ENCODE measurements at regions not wholly inside any gene's neighbourhood (a gene's known extent, or its start where the extent isn't known, plus 50 kb on each side); places are given as distances from the start of the nearest gene placed in this dataset.

GRCh38 chr2:16362611-16363010 is 303.0 kb downstream of the CYRIA start:
- no peak for TF ChIP-seq POLR2AphosphoS5 (IDR thresholded peaks at IDR 0.05; ENCODE audit: low read depth, low read length)
- no peak for TF ChIP-seq TAF1 (IDR thresholded peaks at IDR 0.05; ENCODE audit: borderline replicate concordance, insufficient read depth, low read length)
- TF ChIP-seq REST (IDR thresholded peaks at IDR 0.05; ENCODE audit: insufficient read depth in 1 of 2, low read depth in 2 of 2, low read length in 2 of 2): no peak
- TF ChIP-seq SIN3A (IDR thresholded peaks at IDR 0.05; ENCODE audit: borderline replicate concordance, insufficient read depth, low read length): no peak
- no peak for TF ChIP-seq FOXP2 (optimal IDR thresholded peaks at IDR 0.05; ENCODE audit: borderline replicate concordance, extremely low read depth, extremely low read length, insufficient read depth)

- no peak for TF ChIP-seq FOXP2 (optimal IDR thresholded peaks at IDR 0.05; ENCODE audit: borderline replicate concordance, extremely low read depth, extremely low read length, insufficient read depth)
- TF ChIP-seq TAF1 (IDR thresholded peaks at IDR 0.05; ENCODE audit: borderline replicate concordance, insufficient read depth, low read length): no peak
- no peak for TF ChIP-seq SIN3A (IDR thresholded peaks at IDR 0.05; ENCODE audit: borderline replicate concordance, insufficient read depth, low read length)
- no peak for TF ChIP-seq POLR2AphosphoS5 (IDR thresholded peaks at IDR 0.05; ENCODE audit: low read depth, low read length)
These were observed 304.2 kb downstream of the CYRIA start for GRCh38 chr2:16361261-16361995.

GRCh38 chr2:16359961-16360360 is 305.7 kb downstream of the CYRIA start:
- TF ChIP-seq TAF1 (IDR thresholded peaks at IDR 0.05; ENCODE audit: borderline replicate concordance, insufficient read depth, low read length): no peak
- TF ChIP-seq REST (IDR thresholded peaks at IDR 0.05; ENCODE audit: insufficient read depth in 1 of 2, low read depth in 2 of 2, low read length in 2 of 2): no peak
- TF ChIP-seq FOXP2 (optimal IDR thresholded peaks at IDR 0.05; ENCODE audit: borderline replicate concordance, extremely low read depth, extremely low read length, insufficient read depth): no peak
- no peak for TF ChIP-seq SIN3A (IDR thresholded peaks at IDR 0.05; ENCODE audit: borderline replicate concordance, insufficient read depth, low read length)

GRCh38 chr2:16357188-16357587 is 308.4 kb downstream of the CYRIA start:
- no peak for TF ChIP-seq FOXP2 (optimal IDR thresholded peaks at IDR 0.05; ENCODE audit: borderline replicate concordance, extremely low read depth, extremely low read length, insufficient read depth)
- no peak for TF ChIP-seq TAF1 (IDR thresholded peaks at IDR 0.05; ENCODE audit: borderline replicate concordance, insufficient read depth, low read length)
- TF ChIP-seq POLR2AphosphoS5 (IDR thresholded peaks at IDR 0.05; ENCODE audit: low read depth, low read length): no peak
- TF ChIP-seq REST (IDR thresholded peaks at IDR 0.05; ENCODE audit: insufficient read depth in 1 of 2, low read depth in 2 of 2, low read length in 2 of 2): no peak
- no peak for TF ChIP-seq SIN3A (IDR thresholded peaks at IDR 0.05; ENCODE audit: borderline replicate concordance, insufficient read depth, low read length)

- no peak for TF ChIP-seq SIN3A (IDR thresholded peaks at IDR 0.05; ENCODE audit: borderline replicate concordance, insufficient read depth, low read length)
- TF ChIP-seq REST (IDR thresholded peaks at IDR 0.05; ENCODE audit: insufficient read depth in 1 of 2, low read depth in 2 of 2, low read length in 2 of 2): no peak
- no peak for TF ChIP-seq TAF1 (IDR thresholded peaks at IDR 0.05; ENCODE audit: borderline replicate concordance, insufficient read depth, low read length)
- no peak for TF ChIP-seq POLR2AphosphoS5 (IDR thresholded peaks at IDR 0.05; ENCODE audit: low read depth, low read length)
- no peak for TF ChIP-seq FOXP2 (optimal IDR thresholded peaks at IDR 0.05; ENCODE audit: borderline replicate concordance, extremely low read depth, extremely low read length, insufficient read depth)
These were observed 314.1 kb downstream of the CYRIA start for GRCh38 chr2:16351541-16351940.
